ENCODE measurements at regions not wholly inside any gene's neighbourhood (a gene's known extent, or its start where the extent isn't known, plus 50 kb on each side); places are given as distances from the start of the nearest gene placed in this dataset.

- DNase-seq (ENCODE audit: low read depth in 2 of 2): no peak
Measured at GRCh38 chr15:93282808-93283207, 193.8 kb upstream of the RGMA start.

DNA sequence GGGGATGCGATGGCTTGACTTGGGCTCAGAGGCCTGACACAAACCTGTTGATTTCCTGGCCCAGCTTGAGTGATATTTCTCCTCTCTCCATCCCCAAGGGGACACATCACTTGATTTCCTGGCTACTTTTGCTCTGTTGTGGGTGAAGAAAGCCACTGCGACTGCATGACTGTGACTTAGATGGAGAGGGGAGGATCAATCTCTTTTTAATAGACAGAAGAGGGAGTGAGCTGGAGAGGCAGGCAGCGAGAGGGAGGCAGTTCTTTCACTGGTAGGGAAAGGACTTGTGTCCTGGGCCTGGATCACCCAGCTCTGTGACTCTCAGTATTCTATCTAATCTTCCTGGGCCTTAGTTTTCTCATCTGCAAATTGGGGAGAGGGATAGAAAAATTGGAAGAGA is 189.8 kb upstream of the RGMA start:
- no peak for DNase-seq (ENCODE audit: low read depth in 2 of 2)

DNA sequence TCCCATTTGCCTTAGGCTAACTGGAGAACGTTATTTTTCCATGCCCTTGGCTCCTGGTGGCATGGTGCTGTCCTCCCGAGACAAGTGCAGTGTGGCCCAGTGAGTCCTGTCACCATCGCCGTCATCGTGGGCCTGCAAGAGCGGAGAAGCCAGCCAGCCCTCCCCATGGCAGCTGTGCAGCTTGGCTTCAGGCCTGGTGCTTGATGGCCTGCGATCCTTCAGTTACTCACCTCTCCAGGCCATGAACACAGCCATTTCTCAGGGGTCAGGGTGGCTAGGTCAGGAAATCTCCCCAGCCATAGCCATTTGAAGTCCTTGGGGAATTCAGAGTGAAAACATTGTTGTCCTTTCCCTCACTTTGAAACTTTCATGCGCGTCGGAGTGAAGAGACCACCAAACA is 189.0 kb upstream of the RGMA start:
- DNase-seq (ENCODE audit: low read depth in 2 of 2): no peak

DNA sequence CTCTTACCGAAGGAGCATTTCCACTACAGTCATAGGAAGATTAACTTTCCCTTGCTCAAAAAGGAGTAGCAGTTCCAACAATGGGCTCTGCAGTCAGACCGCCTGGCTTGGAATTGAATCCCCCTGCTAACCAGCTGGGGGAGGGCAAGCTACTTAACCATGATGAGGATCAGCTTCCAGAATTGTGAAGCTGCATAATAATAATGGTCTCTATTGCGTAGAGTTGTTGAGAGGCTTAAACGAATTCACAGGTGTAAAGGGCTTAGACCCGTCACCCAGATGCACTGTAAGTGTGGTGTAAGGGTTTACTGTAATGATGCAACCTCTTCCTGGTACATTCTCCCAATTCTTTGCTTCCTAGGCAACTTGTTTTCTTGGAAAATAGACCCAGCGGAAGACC is 185.2 kb upstream of the RGMA start:
- DNase-seq (ENCODE audit: low read depth in 2 of 2): no peak

DNA sequence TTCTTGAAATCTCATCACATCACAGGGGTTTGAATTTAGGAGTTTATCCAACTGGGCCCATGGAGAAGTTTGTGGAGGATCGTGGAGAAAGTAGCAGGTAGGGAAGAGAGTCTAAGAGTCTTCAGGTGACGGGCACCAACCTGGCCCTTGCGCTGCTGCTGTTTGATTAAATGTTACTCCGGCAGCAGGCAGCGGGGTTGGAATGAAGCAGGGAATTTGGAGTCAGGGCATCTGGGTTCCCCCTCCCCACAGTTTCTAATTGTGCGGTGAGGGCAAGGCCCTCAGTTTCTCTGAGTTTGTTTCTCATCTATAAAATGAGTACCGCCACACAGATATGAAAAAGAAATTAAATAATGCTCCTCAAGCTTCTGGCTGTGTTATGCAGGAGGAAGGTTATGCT is 182.9 kb upstream of the RGMA start:
- no peak for DNase-seq (ENCODE audit: low read depth in 2 of 2)

DNA sequence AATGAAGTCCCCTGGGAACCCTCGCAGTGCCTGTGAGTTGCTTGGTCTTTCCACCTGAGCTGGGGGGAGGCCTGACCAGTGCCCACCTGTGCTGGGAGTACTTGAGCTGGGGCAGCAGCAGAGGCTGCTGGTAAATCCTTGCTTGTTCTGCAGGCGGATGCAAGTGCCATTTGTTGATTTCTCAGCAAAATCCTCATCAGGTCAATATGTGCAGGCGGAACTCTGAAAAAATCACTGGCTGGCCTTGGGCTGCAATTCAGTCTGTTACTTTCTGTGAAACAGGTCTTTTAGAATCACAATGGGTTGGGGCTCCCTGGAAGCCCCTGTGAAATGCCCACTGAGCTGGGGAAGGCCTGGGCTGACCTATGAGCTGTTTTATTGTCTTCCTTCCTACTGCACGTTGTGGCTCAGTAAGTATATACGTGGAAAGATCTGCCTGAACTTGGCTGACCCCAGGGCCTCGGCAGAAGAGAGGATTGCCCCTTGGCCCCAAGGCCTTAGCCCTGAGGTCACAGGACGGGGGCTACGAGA is 182.0 kb upstream of the RGMA start:
- DNase-seq (ENCODE audit: low read depth in 2 of 2): no peak

DNA sequence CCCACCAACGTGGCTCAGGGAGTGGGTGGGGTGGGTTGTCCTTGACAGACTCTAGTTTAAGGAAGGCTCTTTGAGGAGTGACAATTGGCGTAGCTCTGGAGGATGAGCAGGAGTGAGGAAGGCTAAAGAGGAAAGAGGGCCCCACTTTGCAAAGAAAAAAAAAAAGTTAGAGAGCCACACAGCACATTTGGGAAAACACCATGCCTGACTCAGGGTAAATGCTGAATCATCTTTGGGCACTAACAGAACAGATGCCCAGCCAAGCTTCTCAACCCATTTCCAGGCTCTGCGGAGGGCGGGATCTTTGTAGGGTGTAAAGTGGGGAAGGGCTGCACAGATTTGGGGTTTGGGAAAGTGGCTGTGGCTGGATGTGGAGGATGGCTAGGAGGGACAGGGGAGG is 179.1 kb upstream of the RGMA start:
- no peak for DNase-seq (ENCODE audit: low read depth in 2 of 2)

DNA sequence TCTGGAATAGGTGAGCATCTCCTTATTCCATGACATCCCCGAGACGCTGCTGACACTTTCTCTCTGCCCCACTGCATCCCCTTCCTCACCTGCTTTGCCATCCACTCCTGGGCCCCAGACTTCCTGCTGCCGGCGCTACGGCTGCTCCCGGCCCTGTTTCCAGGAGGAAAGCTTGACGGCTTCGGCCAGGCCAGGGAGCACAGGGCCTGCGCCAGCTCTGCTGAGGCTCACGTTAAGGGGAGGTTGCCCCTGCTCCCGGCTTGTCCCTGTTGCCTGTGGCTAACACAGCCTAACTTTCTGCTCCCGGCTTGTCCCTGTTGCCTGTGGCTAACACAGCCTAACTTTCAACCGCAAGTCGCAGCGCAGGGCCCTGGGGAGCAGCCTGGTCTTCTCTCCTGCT is 177.3 kb upstream of the RGMA start:
- DNase-seq (ENCODE audit: low read depth in 2 of 2): no peak

DNA sequence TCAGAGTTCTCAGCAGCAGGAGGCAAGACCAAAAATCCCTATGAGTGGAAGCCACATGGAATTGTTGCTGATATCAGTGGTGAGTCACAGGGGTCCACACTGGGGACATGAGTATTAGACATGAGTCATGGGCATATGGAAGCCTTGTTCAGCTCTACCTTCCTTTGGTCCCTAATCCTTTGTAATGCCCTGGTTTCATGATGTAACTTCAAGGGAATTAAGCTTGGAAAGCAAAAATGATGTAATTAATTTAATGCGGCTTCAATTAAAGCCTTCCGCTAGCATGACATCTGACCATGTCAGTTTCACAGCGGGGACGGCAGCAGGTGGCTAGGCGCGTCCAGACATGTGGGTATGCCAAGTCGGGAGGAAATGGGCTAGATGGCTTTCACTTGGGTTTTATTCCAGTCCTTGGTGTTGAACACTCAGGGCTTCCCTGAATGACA is 176.1 kb upstream of the RGMA start:
- DNase-seq (ENCODE audit: low read depth in 2 of 2): no peak

GRCh38 chr15:93261845-93262244 is 172.8 kb upstream of the RGMA start:
- DNase-seq (ENCODE audit: low read depth in 2 of 2): no peak

- DNase-seq (ENCODE audit: low read depth in 2 of 2): no peak
Measured at GRCh38 chr15:93257920-93258319, 168.9 kb upstream of the RGMA start.

DNA sequence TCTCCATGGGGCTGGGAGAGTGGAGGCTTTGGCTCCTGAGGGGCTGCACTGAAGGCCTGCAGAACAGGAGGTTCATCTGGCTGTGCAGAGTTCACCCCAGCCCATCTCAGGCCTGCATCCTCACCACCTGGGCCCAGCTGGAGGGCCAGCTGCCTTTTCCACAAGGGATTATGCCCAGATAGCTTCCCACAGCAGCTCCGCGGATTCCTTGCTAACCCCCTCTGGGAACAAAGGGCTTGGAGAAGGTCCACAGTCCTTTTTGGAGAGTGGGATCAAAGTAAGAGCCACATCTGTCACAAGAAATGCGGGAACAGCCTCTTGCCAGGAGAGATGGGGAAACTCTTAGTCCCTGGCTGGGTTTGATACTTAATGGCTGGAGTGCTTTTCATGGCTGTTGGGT is 164.7 kb upstream of the RGMA start:
- no peak for DNase-seq (ENCODE audit: low read depth in 2 of 2)

DNA sequence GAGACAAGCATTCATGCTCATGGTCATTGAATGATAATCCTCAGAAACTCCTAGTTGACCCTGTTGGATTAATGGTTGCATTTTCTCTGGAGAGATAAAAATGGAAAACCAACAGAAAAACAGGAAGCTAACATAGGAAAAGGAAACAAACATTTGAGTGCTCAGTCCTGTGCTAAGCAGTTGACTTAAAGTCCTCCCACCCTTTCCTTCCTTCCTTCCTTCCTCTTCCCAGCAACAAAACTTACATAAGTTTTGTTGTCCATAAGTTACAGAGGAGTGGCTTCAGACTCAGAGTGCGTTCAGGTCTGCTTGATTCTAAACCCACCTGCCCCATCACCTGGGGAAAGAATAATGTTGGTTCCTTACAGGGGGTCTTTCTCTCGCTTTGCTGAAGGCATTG is 163.8 kb upstream of the RGMA start:
- DNase-seq (ENCODE audit: low read depth in 2 of 2): no peak

DNA sequence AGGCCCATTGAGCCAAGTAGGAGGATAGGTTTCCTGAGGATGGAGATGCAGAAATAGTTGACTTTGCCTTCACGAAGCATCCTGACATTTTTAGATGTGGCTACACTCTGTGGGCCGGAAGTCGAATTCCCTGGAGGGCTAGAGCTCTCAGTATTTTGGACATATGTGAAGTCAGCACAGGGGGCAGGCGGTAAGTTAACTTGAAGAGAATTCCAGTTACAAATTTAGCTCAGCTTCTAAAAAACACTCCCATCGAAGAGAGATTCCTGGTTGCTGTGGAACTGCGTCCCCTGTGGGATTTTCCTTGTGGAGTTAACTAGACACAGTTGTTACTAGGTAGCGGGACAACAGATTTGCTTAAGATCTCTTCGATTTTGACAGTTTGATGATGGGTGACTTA is 161.9 kb upstream of the RGMA start:
- no peak for DNase-seq (ENCODE audit: low read depth in 2 of 2)

DNA sequence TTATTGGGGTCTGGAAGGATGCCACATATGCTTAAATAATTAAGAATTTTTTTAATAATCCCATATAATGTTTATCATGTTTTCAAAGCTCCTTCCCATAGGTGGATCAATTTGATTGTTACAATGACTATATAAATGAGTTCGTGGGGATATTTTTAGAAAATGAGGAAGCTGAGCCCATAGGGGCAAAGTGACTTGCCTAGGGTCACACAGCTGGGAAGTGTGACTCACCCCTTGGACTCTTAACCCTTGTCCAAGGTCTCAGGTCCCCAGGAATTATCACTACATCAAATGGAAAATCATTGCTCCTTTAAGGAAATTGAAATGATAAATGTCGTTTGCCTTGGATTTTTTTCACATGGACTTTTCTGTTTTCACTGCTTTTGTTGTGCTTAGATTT is 161.2 kb upstream of the RGMA start:
- no peak for DNase-seq (ENCODE audit: low read depth in 2 of 2)

GRCh38 chr15:93249623-93250022 is 160.6 kb upstream of the RGMA start:
- DNase-seq (ENCODE audit: low read depth in 2 of 2): no peak

GRCh38 chr15:93247466-93248121 is 158.6 kb upstream of the RGMA start:
- no peak for DNase-seq (ENCODE audit: low read depth in 2 of 2)

GRCh38 chr15:93246266-93247242 is 157.5 kb upstream of the RGMA start:
- no peak for DNase-seq (ENCODE audit: low read depth in 2 of 2)

- no peak for DNase-seq (ENCODE audit: low read depth in 2 of 2)
Measured at GRCh38 chr15:93245661-93246042, 156.6 kb upstream of the RGMA start.

DNA sequence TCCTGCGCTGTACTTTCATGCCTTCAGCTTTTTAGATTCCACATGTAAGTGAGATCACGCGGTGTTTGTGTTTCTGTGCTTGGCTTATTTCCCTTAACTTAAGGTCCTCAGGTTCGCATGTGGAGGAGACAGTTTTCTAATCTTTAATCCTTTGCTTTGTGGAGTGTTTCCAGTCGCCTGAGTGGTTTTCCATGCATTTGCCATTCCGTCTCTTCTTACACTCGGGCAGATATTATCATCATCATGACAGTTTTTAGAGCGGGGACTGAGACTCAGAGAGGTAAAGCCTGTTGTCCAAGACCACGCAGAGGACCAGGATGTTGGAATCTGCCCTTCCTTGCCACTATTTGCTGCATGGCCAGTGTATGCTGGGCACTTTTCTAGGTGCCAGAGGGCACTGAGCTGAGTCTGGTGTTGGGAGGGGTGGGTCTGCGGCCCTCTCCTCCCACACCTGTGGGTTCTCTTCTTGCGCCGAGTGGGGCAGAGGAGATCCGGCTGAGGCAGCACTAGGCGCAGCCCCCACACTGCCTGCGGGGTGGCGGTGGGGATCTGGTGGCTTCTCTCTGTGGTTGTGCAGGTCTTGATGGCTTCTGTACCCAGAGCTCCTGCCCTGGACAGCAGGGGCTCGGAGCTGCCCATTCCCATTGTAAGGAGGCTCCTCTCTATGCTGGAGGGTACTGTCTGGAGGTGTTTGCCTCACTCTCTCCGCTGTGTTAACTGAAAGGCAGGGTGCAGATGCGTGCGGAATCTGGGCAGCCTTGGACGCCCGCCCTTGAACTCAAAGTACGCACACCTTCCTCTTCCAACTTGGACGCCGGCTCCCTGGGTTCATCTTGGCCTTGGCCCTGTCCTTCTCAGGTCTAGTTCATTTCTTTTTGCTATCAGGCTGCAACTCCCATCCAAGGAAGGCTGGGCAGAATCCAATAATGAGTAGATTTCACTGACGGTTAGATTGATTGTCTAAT is 156.0 kb upstream of the RGMA start:
- DNase-seq (ENCODE audit: low read depth in 2 of 2): no peak

DNA sequence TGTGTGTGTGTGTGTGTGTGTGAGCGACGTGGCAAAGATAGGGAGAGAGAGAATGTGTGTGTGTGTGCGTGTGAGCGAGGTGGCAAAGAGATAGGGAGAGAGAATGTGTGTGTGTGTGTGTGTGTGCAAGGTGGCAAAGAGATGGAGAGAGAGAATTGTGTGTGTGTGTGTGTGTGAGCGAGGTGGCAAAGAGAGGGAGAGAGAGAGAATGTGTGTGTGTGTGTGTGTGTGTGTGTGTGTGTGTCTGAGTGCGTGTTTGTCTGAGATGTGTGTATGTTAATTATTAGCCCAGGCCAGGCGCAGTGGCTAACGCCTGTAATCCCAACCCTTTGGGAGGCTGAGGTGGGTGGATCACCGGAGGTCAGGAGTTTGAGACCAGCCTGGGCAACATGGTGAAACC is 154.6 kb upstream of the RGMA start:
- DNase-seq (ENCODE audit: low read depth in 2 of 2): no peak
